B cell (primary cell): ENCODE measurements at regions not wholly inside any gene's neighbourhood (a gene's known extent, or its start where the extent isn't known, plus 50 kb on each side); places are given as distances from the start of the nearest gene placed in this dataset.

ENCODE experiments used
- ATAC-seq: fragments of 200-7000 bp; cut with Tn5 transposase; one replicate; pipeline ENCODE4 v1.10.0; 2021; ENCODE audit warnings: low read depth, mild to moderate bottlenecking, moderate number of reproducible peaks, moderate library complexity
- CTCF ChIA-PET: fragments of 350-600 bp; sonication (Branson Sonifier 250); formaldehyde crosslinking; loops from one replicate; lab custom pipeline; 2021; ENCODE audit warnings: antibody characterized with exemption, inconsistent platforms; lab: Charles Lee
- POLR2A ChIA-PET: fragments of 350-600 bp; sonication (Branson Sonifier 250); formaldehyde crosslinking; loops from one replicate; lab custom pipeline; 2021; ENCODE audit warnings: antibody characterized with exemption; lab: Charles Lee
- DNase-seq: peaks from one replicate; pipeline ENCODE4 v3.0.0; 2013
- H2AFZ ChIP-seq: 2 replicates; pipeline ENCODE4 v1.6.1; 2012; ENCODE audit warnings: mild to moderate bottlenecking, low read depth, low read length; ENCODE audit not compliant: insufficient read depth, poor library complexity, severe bottlenecking
- H3K27ac ChIP-seq, 2 donors: 1 replicate in 1 of 2; 2 replicates in 1 of 2; pipeline ENCODE4 v1.5.1; 2012 to 2013; ENCODE audit warnings: low read length in 2 of 2, mild to moderate bottlenecking in 2 of 2, moderate library complexity in 1 of 2
- H3K27me3 ChIP-seq, 4 experiments: fragments of 200-600 bp in 1 of 4; sonication (generic) in 1 of 4; replicated peaks in 1 of 4; 1 replicate in 2 of 4; 2 replicates in 2 of 4; pipeline versions ENCODE4 v1.6.1 to v1.7.0; 2013 to 2016; ENCODE audit warnings: low read length in 3 of 4, mild to moderate bottlenecking in 2 of 4, mixed read lengths in 1 of 4, moderate library complexity in 1 of 4; ENCODE audit not compliant: insufficient read depth in 4 of 4, control insufficient read depth in 3 of 4; ENCODE audit errors: control extremely low read depth in 1 of 4
- H3K36me3 ChIP-seq, 2 experiments: replicated peaks in 1 of 2; 1 replicate in 1 of 2; 2 replicates in 1 of 2; pipeline versions ENCODE4 v1.6.1 to v1.7.1; 2013; ENCODE audit warnings: low read length in 1 of 2; ENCODE audit not compliant: insufficient read depth in 2 of 2, control insufficient read depth in 1 of 2; ENCODE audit errors: control extremely low read depth in 1 of 2, extremely low read depth in 1 of 2
- H3K4me1 ChIP-seq, 2 donors: fragments of 200-600 bp in 1 of 2; sonication (generic) in 1 of 2; 1 replicate in 1 of 2; 2 replicates in 1 of 2; pipeline versions ENCODE4 v1.5.1 to v1.6.1; 2013 to 2017; ENCODE audit warnings: low read length in 2 of 2; ENCODE audit not compliant: control insufficient read depth in 2 of 2, insufficient read depth in 2 of 2
- H3K4me2 ChIP-seq: replicated peaks from 2 replicates; pipeline ENCODE3; 2012; ENCODE audit warnings: mild to moderate bottlenecking, low read depth, low read length; ENCODE audit not compliant: poor library complexity, severe bottlenecking
- H3K4me3 ChIP-seq, 5 experiments: fragments of 200-600 bp in 1 of 5; sonication (generic) in 1 of 5; 1 replicate in 3 of 5; 2 replicates in 2 of 5; pipeline versions ENCODE4 v1.5.1 to v1.7.0; 2011 to 2016; ENCODE audit warnings: low read length in 4 of 5, mild to moderate bottlenecking in 4 of 5, low read depth in 2 of 5, control low read depth in 1 of 5, moderate library complexity in 1 of 5; ENCODE audit not compliant: insufficient read depth in 1 of 5; ENCODE audit errors: control extremely low read depth in 1 of 5, extremely low read depth in 1 of 5
- H3K79me2 ChIP-seq: fragments of 200-600 bp; sonication (generic); one replicate; pipeline ENCODE4 v1.6.0; 2016; ENCODE audit warnings: low read length; ENCODE audit not compliant: control insufficient read depth, insufficient read depth
- H3K9ac ChIP-seq: fragments of 200-600 bp; sonication (generic); 2 replicates; pipeline ENCODE4 v1.6.1; 2017; ENCODE audit warnings: mild to moderate bottlenecking, low read length, moderate library complexity
- H3K9me3 ChIP-seq, 3 donors: one replicate each; pipeline versions ENCODE4 v1.6.1 to v1.7.1; 2013; ENCODE audit warnings: low read length in 2 of 3; ENCODE audit not compliant: control insufficient read depth in 2 of 3, insufficient read depth in 1 of 3; ENCODE audit errors: control extremely low read depth in 1 of 3
- H4K20me1 ChIP-seq: 2 replicates; pipeline ENCODE4 v1.6.0; 2012; ENCODE audit warnings: mild to moderate bottlenecking, low read length; ENCODE audit not compliant: insufficient read depth, control insufficient read depth, poor library complexity, severe bottlenecking
- H3K27ac Mint-ChIP-seq: one replicate; pipeline ENCODE4 v1.8.0; 2021; ENCODE audit warnings: mixed read lengths
- H3K27me3 Mint-ChIP-seq: one replicate; pipeline ENCODE4 v1.8.0; 2021; ENCODE audit warnings: mixed read lengths
- H3K4me1 Mint-ChIP-seq: one replicate; pipeline ENCODE4 v1.8.0; 2021; ENCODE audit warnings: mixed read lengths
- H3K4me3 Mint-ChIP-seq: one replicate; pipeline ENCODE4 v1.8.0; 2021; ENCODE audit warnings: mixed read lengths
- H3K9me3 Mint-ChIP-seq: one replicate; pipeline ENCODE4 v1.8.0; 2022; ENCODE audit warnings: mixed read lengths; ENCODE audit not compliant: insufficient read depth
- CTCF ChIP-seq: fragments of 200-600 bp; IDR thresholded peaks from one replicate; pipeline ENCODE4 v1.8.0; 2022; ENCODE audit warnings: antibody characterized with exemption, mild to moderate bottlenecking
- EZH2 ChIP-seq: IDR thresholded peaks from 2 replicates; pipeline ENCODE4 v1.6.1; 2012; ENCODE audit warnings: borderline replicate concordance, low read depth, mild to moderate bottlenecking, moderate library complexity, low read length; ENCODE audit not compliant: insufficient read depth, poor library complexity, severe bottlenecking
- WGBS: methylation state at CpG from one replicate; pipeline ENCODE4 v1.1.5; 2013; ENCODE audit warnings: missing lambda C conversion rate; ENCODE audit not compliant: insufficient coverage; 5-methylcytosine and 5-hydroxymethylcytosine counted together
- intact Hi-C: fragments of 100-400 bp; cut with micrococcal nuclease; formaldehyde crosslinking; loops from one replicate; pipeline ENCODE4 v1.10.0; 2022

GRCh38 chr4:18690291-18690955 is 668.9 kb upstream of the LCORL start:
- H3K4me3 Mint-ChIP-seq = no peak overlapping the region
- Histone ChIP-seq H3K27me3 (peaks cover 0 to 3% (median 0%) of the 10 kb centered on the region in 4 experiments), H3K4me2 (no peak overlapping the region), H3K27ac (no peak overlapping the region), H3K79me2 (no peaks in the 10 kb centered on the region), H4K20me1 (no peaks in the 10 kb centered on the region), H2AFZ (no peak overlapping the region), H3K4me3 (no peak overlapping the region), H3K36me3 (no peaks in the 10 kb centered on the region), H3K4me1 (no peaks in the 10 kb centered on the region), H3K9me3 (no peaks in the 10 kb centered on the region), H3K9ac (no peak overlapping the region)
- DNase-seq = no peak
- no peaks in the 10 kb centered on the region for H3K9me3 Mint-ChIP-seq
- 80% methylated on average over 2 of the region's 2 CpGs for whole genome bisulfite sequencing
- H3K27ac Mint-ChIP-seq = no peak overlapping the region
- TF ChIP-seq EZH2 (no peak), CTCF (no peak)
- ChIA-PET POLR2A (no interaction called here), CTCF (interaction anchor here (2.5 kb wide), 1 partner anchor 1994 kb away, joined by 10 read pairs; no protein-coding TSS in a partner anchor)
- ATAC-seq = no peak
- no peaks in the 10 kb centered on the region for H3K4me1 Mint-ChIP-seq
- intact Hi-C loops = no loop called here
- H3K27me3 Mint-ChIP-seq = peaks cover 3% of the 10 kb centered on the region

GRCh38 chr4:18689308-18690115 is 668.0 kb upstream of the LCORL start:
- no peak overlapping the region for H3K4me3 Mint-ChIP-seq
- Histone ChIP-seq H3K27ac (no peak overlapping the region), H3K36me3 (no peaks in the 10 kb centered on the region), H3K9ac (no peak overlapping the region), H3K9me3 (no peaks in the 10 kb centered on the region), H3K79me2 (no peaks in the 10 kb centered on the region), H3K4me2 (no peak overlapping the region), H4K20me1 (no peaks in the 10 kb centered on the region), H2AFZ (no peak overlapping the region), H3K4me3 (no peak overlapping the region), H3K27me3 (peaks cover 0 to 3% (median 0%) of the 10 kb centered on the region in 4 experiments), H3K4me1 (no peaks in the 10 kb centered on the region)
- intact Hi-C loops = loop anchor here (1.0 to 10.0 kb wide), 2 partner anchors 1735 to 1996 kb away; no protein-coding TSS in a partner anchor
- no CpG with 5 or more reads among the region's 7 CpGs for WGBS
- H3K27me3 Mint-ChIP-seq = peaks cover 3% of the 10 kb centered on the region
- TF ChIP-seq CTCF = peak; percentile 97
- no peak for TF ChIP-seq EZH2
- peak; percentile 48 for DNase-seq
- H3K4me1 Mint-ChIP-seq = no peaks in the 10 kb centered on the region
- CTCF ChIA-PET = interaction anchor here (2.5 kb wide), 1 partner anchor 1995 kb away, joined by 10 read pairs; no protein-coding TSS in a partner anchor
- no peak overlapping the region for H3K27ac Mint-ChIP-seq
- H3K9me3 Mint-ChIP-seq = no peaks in the 10 kb centered on the region
- POLR2A ChIA-PET = no interaction called here
- peak; percentile 28 for ATAC-seq
